IMR-90 (cell line): ENCODE measurements at regions not wholly inside any gene's neighbourhood (a gene's known extent, or its start where the extent isn't known, plus 50 kb on each side); places are given as distances from the start of the nearest gene placed in this dataset.

Experiments
- POLR2A ChIP-seq: IDR thresholded peaks from 2 replicates; pipeline ENCODE4 v1.6.1; 2012; ENCODE audit warnings: mild to moderate bottlenecking, low read depth, low read length
- RFX5 ChIP-seq: IDR thresholded peaks from 2 replicates; pipeline ENCODE4 v1.8.0; 2012; ENCODE audit warnings: low read depth, mild to moderate bottlenecking, low read length, moderate library complexity

DNA sequence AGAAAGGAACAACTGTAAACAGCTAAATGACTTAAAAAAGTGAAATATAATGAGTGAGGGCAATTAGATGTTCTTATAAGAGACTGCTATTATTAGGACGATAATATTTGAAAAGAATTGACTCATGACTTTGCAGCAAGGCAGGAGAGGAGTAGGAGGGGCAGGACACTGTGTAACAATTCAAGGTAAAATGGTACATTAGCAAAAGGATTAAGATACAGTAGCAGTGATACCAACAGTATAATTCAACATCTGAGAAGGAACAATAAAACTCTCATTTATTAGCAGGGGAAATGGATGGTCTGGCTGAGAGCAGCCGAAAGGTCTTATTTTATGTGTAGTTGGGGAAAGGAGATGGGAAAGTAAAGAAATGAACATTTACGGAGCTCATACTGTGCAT is 315.5 kb upstream of the BOD1L1 start:
- TF ChIP-seq POLR2A: no peak
- no peak for TF ChIP-seq RFX5
